LNCAP (cell line): ENCODE measurements at regions not wholly inside any gene's neighbourhood (a gene's known extent, or its start where the extent isn't known, plus 50 kb on each side); places are given as distances from the start of the nearest gene placed in this dataset.

ENCODE experiments used
- CTCF ChIP-seq: fragments of 450-650 bp; IDR thresholded peaks from 2 replicates; pipeline ENCODE4 v1.5.1; 2017; ENCODE audit warnings: mild to moderate bottlenecking

- TF ChIP-seq CTCF = no peak
Measured at GRCh38 chr20:12557224-12557623, 451.5 kb upstream of the SPTLC3 start.

GRCh38 chr20:12564979-12565378, 443.8 kb upstream of the SPTLC3 start:
- TF ChIP-seq CTCF = no peak

GRCh38 chr20:12566596-12566995, 442.2 kb upstream of the SPTLC3 start:
- TF ChIP-seq CTCF = no peak

- no peak; the same call in 1 of the 2 replicates for TF ChIP-seq CTCF
Measured at GRCh38 chr20:12570371-12570770, 438.4 kb upstream of the SPTLC3 start.

GRCh38 chr20:12573442-12573841, 435.3 kb upstream of the SPTLC3 start:
- no peak for TF ChIP-seq CTCF

- TF ChIP-seq CTCF = no peak
Measured at GRCh38 chr20:12575352-12576095, 433.2 kb upstream of the SPTLC3 start.

- no peak for TF ChIP-seq CTCF
Measured at GRCh38 chr20:12577213-12577612, 431.6 kb upstream of the SPTLC3 start.
